Chondrocyte (in vitro differentiated cells): ENCODE measurements at regions not wholly inside any gene's neighbourhood (a gene's known extent, or its start where the extent isn't known, plus 50 kb on each side); places are given as distances from the start of the nearest gene placed in this dataset.

Experiments used
- DNase-seq: peaks from one replicate; pipeline ENCODE4 v3.0.0; 2021; ENCODE audit warnings: mixed read lengths, low spot score
- H3K27ac Mint-ChIP-seq: one replicate; pipeline ENCODE4 v1.8.0; 2021; ENCODE audit warnings: mild to moderate bottlenecking, moderate library complexity, mixed read lengths; ENCODE audit not compliant: unreplicated experiment
- H3K27me3 Mint-ChIP-seq: 2 replicates; pipeline ENCODE4 v1.8.0; 2021; ENCODE audit warnings: low read depth, mixed read lengths
- H3K36me3 Mint-ChIP-seq: 2 replicates; pipeline ENCODE4 v1.8.0; 2021; ENCODE audit warnings: low read depth, mixed read lengths
- H3K4me1 Mint-ChIP-seq: 2 replicates; pipeline ENCODE4 v1.8.0; 2021; ENCODE audit warnings: low read depth, mild to moderate bottlenecking, mixed read lengths
- H3K4me3 Mint-ChIP-seq: one replicate; pipeline ENCODE4 v1.8.0; 2021; ENCODE audit warnings: mild to moderate bottlenecking, moderate library complexity, mixed read lengths; ENCODE audit not compliant: unreplicated experiment
- H3K9me3 Mint-ChIP-seq: 2 replicates; pipeline ENCODE4 v1.8.0; 2021; ENCODE audit warnings: low read depth, mixed read lengths
- TF ChIP-seq, protein P1 (sequence below): fragments of 200-600 bp; sonication (generic); IDR thresholded peaks from 2 replicates; pipeline ENCODE4 v1.5.0; 2021; ENCODE audit warnings: antibody characterized with exemption, mild to moderate bottlenecking, moderate library complexity

DNA sequence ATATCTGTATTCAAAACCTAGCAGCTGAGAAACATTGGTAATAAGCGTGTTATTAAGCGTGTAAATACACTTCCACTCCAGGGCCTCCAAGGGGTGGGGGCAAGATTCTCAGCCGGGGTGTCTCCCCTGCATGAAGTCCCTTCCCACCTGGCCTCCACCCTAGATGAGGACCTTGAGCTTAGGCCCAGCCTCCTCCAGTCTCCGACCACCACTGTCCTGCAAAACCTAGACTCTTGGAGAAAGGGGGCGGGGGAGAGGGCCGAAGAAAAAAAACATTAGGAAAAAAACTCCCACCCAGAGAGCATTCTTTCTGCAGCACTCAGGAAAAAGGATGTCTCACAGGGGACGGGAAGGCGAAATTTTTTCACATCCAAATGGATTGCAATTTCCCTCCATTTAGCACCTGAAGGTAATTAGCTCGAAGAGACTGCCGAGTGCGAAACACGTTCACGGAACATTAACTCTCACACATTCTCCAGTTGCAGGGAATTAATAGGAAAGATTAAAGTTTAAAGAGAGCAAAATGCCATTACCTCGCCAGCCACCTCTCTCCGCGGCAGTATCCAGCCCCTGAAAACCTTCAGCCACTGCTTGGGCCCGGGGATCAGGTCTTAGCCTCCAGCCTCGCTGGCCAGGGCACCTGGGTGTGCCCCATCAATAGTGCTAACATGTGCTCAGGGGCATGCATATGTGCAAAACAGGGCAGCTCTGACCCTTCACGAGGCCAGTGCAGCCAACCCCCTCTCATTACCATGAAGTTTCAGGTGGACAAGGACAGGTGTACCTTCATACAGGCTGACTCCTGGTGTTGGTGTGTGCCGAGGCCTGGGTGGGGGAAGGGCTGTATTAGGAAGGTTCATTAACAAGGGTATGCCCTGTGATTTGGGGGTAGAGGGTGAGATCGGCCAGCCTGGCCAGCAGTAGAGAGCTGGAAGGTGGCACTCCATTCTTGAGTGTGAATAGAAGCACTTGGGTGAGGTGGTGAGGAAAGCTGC is 77.2 kb downstream of the HIF1AN start:
- Mint-ChIP-seq H3K36me3 (peaks cover 2% of the 10 kb centered on the region), H3K4me3 (no peak overlapping the region), H3K4me1 (no peaks in the 10 kb centered on the region), H3K27me3 (peaks cover 72% of the 10 kb centered on the region), H3K9me3 (peaks cover 19% of the 10 kb centered on the region), H3K27ac (no peak overlapping the region)
- DNase-seq: no peak
- TF ChIP-seq, protein P1, sequence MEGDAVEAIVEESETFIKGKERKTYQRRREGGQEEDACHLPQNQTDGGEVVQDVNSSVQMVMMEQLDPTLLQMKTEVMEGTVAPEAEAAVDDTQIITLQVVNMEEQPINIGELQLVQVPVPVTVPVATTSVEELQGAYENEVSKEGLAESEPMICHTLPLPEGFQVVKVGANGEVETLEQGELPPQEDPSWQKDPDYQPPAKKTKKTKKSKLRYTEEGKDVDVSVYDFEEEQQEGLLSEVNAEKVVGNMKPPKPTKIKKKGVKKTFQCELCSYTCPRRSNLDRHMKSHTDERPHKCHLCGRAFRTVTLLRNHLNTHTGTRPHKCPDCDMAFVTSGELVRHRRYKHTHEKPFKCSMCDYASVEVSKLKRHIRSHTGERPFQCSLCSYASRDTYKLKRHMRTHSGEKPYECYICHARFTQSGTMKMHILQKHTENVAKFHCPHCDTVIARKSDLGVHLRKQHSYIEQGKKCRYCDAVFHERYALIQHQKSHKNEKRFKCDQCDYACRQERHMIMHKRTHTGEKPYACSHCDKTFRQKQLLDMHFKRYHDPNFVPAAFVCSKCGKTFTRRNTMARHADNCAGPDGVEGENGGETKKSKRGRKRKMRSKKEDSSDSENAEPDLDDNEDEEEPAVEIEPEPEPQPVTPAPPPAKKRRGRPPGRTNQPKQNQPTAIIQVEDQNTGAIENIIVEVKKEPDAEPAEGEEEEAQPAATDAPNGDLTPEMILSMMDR: no peak

DNA sequence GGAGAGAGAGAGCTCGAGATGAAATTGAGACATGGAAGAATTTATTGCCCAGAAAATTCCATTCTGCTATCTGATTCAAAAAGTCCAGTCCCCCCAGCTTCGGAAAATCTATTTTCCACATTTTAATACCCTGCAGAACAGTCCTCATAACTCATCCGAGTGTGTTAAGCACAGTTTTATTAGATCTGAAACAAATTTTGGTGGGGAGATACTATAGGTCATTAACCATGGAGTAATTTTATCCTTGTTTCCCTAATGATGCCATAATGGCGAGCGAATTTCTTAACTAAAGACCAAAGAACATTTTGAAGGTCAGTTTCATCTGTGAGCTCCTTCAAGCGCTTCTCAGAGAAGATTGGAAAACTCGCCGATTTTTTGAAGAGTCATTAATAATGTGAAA is 78.1 kb downstream of the HIF1AN start:
- Mint-ChIP-seq H3K27ac (no peak overlapping the region), H3K4me1 (no peaks in the 10 kb centered on the region), H3K27me3 (peaks cover 66% of the 10 kb centered on the region), H3K9me3 (peaks cover 19% of the 10 kb centered on the region), H3K36me3 (peaks cover 2% of the 10 kb centered on the region), H3K4me3 (no peak overlapping the region)
- TF ChIP-seq, protein P1: no peak
- DNase-seq: no peak

DNA sequence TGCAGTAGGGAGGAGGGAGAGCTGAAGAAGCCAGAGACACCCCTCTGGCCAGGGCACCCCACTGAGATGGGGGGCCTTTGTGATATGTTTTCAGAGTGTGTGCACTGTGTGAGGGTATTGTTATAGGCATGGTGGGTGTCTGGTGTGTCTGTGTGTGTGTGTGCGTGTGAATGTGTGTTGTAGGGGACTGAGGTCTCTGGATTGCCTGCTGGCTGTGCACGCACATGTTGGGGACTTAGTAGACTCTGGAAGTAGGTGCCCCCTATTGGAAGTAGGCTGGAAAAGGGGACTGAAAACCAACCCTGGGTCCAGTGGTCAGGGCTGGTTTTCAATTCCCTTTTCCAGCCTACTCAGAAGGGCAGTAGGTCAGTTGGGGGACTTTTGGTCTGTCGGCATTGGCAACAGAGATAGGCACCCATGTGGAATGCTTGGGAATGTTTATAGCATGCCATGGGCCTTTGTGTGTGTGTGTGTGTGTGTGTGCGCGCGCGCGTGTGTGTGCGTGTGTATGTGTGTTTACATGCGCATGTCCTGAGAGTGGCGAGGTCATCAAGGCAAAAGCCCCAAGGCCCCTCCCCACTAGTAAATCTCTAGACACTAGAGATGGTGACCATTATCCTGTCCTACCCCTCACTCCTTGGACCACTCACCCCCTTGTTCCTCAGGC is 78.8 kb downstream of the HIF1AN start:
- Mint-ChIP-seq H3K4me1 (no peaks in the 10 kb centered on the region), H3K27me3 (peaks cover 69% of the 10 kb centered on the region), H3K9me3 (peaks cover 19% of the 10 kb centered on the region), H3K4me3 (no peak overlapping the region), H3K27ac (no peak overlapping the region), H3K36me3 (peaks cover 2% of the 10 kb centered on the region)
- TF ChIP-seq, protein P1: no peak
- no peak for DNase-seq

DNA sequence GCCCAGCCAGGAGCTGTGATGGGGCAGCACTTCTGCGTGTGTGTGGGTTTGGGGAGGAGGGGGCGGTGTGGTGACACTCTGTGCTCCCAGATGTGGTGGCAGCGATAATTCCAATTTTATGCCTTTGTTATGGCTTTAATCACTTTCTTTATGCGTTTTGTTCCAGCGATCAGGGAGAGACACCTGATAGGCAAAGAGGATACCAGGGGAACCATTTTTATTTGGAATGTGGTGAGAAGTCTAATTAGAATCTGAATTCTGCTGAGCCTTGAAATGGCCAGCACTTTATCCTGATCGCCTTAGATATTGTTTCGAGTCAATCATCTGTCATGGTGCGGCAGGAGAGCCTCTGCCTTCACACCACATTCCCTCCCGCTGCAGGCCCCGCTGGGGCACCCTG is 79.5 kb downstream of the HIF1AN start:
- DNase-seq: no peak
- H3K4me1 Mint-ChIP-seq: no peaks in the 10 kb centered on the region
- no peak overlapping the region for H3K4me3 Mint-ChIP-seq
- H3K27ac Mint-ChIP-seq: no peak overlapping the region
- H3K27me3 Mint-ChIP-seq: peaks cover 66% of the 10 kb centered on the region
- peaks cover 19% of the 10 kb centered on the region for H3K9me3 Mint-ChIP-seq
- TF ChIP-seq, protein P1: no peak
- peaks cover 2% of the 10 kb centered on the region for H3K36me3 Mint-ChIP-seq

DNA sequence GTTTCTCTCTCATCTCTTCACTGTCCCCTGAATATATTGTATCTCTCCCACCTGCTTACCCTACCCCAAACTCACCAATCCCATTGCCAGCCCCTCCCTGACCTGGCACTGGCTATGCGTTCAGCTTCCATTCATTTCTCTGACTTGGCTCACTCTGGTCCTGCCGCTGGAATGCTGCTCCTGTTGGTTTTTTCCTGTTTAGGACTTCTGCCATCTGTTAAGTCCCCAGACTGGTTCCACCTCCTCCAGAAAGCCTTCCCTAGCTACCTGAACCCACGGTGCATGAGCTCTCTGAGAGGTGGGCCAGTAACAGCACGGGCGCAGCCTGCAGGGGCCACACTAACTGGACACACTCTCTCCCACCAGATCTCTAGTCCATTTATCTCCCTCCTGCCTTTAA is 80.2 kb downstream of the HIF1AN start:
- Mint-ChIP-seq H3K36me3 (peaks cover 2% of the 10 kb centered on the region), H3K27ac (no peak overlapping the region), H3K4me3 (no peak overlapping the region), H3K27me3 (peaks cover 65% of the 10 kb centered on the region), H3K9me3 (peaks cover 18% of the 10 kb centered on the region), H3K4me1 (no peaks in the 10 kb centered on the region)
- TF ChIP-seq, protein P1: no peak
- no peak for DNase-seq
